ENCODE measurements at regions not wholly inside any gene's neighbourhood (a gene's known extent, or its start where the extent isn't known, plus 50 kb on each side); places are given as distances from the start of the nearest gene placed in this dataset.

GRCh38 chr1:219669556-219669955 is 56.7 kb upstream of the ZC3H11B start:
- no peak for TF ChIP-seq POLR2A (IDR thresholded peaks at IDR 0.05)
- TF ChIP-seq, protein P1, sequence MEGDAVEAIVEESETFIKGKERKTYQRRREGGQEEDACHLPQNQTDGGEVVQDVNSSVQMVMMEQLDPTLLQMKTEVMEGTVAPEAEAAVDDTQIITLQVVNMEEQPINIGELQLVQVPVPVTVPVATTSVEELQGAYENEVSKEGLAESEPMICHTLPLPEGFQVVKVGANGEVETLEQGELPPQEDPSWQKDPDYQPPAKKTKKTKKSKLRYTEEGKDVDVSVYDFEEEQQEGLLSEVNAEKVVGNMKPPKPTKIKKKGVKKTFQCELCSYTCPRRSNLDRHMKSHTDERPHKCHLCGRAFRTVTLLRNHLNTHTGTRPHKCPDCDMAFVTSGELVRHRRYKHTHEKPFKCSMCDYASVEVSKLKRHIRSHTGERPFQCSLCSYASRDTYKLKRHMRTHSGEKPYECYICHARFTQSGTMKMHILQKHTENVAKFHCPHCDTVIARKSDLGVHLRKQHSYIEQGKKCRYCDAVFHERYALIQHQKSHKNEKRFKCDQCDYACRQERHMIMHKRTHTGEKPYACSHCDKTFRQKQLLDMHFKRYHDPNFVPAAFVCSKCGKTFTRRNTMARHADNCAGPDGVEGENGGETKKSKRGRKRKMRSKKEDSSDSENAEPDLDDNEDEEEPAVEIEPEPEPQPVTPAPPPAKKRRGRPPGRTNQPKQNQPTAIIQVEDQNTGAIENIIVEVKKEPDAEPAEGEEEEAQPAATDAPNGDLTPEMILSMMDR (IDR thresholded peaks at IDR 0.05 in 4 of 5, conservative IDR thresholded peaks at IDR 0.05 in 1 of 5), result no peak
